ENCODE measurements at regions not wholly inside any gene's neighbourhood (a gene's known extent, or its start where the extent isn't known, plus 50 kb on each side); places are given as distances from the start of the nearest gene placed in this dataset.

DNA sequence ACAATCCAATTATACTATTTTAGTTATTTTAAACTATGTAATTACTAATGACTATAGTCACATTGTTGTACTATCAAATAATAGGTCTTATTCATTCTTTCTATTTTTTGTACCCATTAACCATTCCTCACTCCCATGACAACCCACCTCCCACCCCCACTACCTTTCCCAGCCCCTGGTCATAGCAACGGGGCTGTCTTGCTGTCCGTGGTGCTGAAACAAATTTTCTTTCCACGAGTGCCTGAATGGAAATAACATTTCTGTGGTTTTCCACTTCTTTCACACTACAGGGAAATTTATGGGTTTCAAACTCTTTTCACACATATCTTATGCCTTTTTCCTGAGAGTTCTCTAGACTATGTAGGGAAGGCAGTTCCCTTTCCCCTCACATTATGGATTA is 326.6 kb downstream of the PHKB start (continued):
- TF ChIP-seq, protein P1, sequence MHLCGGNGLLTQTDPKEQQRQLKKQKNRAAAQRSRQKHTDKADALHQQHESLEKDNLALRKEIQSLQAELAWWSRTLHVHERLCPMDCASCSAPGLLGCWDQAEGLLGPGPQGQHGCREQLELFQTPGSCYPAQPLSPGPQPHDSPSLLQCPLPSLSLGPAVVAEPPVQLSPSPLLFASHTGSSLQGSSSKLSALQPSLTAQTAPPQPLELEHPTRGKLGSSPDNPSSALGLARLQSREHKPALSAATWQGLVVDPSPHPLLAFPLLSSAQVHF (CRISPR knock-in tag; IDR thresholded peaks at IDR 0.05), result no peak
- TF ChIP-seq ZNF383 (CRISPR knock-in tag; IDR thresholded peaks at IDR 0.05; ENCODE audit: borderline replicate concordance) (no peak), YEATS4 (CRISPR knock-in tag; IDR thresholded peaks at IDR 0.05; ENCODE audit: borderline replicate concordance) (0 out of 2 replicates have a peak, but pooled peaks have one; percentile 23), MAZ (IDR thresholded peaks at IDR 0.05; ENCODE audit: borderline replicate concordance, low read depth, low read length) (no peak), MAZ (CRISPR knock-in tag; IDR thresholded peaks at IDR 0.05; ENCODE audit: low read depth) (no peak), AHR (CRISPR knock-in tag; IDR thresholded peaks at IDR 0.05) (no peak), ZNF737 (CRISPR knock-in tag; IDR thresholded peaks at IDR 0.05; ENCODE audit: borderline replicate concordance) (no peak), GTF3A (CRISPR knock-in tag; conservative IDR thresholded peaks at IDR 0.05) (no peak)
- TF ChIP-seq, protein P2, sequence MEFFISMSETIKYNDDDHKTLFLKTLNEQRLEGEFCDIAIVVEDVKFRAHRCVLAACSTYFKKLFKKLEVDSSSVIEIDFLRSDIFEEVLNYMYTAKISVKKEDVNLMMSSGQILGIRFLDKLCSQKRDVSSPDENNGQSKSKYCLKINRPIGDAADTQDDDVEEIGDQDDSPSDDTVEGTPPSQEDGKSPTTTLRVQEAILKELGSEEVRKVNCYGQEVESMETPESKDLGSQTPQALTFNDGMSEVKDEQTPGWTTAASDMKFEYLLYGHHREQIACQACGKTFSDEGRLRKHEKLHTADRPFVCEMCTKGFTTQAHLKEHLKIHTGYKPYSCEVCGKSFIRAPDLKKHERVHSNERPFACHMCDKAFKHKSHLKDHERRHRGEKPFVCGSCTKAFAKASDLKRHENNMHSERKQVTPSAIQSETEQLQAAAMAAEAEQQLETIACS (CRISPR knock-in tag; IDR thresholded peaks at IDR 0.05), result no peak
- TF ChIP-seq, protein P3, sequence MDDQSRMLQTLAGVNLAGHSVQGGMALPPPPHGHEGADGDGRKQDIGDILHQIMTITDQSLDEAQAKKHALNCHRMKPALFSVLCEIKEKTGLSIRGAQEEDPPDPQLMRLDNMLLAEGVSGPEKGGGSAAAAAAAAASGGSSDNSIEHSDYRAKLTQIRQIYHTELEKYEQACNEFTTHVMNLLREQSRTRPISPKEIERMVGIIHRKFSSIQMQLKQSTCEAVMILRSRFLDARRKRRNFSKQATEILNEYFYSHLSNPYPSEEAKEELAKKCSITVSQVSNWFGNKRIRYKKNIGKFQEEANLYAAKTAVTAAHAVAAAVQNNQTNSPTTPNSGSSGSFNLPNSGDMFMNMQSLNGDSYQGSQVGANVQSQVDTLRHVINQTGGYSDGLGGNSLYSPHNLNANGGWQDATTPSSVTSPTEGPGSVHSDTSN (CRISPR knock-in tag; IDR thresholded peaks at IDR 0.05; ENCODE audit: borderline replicate concordance), result no peak
- TF ChIP-seq, protein P4, sequence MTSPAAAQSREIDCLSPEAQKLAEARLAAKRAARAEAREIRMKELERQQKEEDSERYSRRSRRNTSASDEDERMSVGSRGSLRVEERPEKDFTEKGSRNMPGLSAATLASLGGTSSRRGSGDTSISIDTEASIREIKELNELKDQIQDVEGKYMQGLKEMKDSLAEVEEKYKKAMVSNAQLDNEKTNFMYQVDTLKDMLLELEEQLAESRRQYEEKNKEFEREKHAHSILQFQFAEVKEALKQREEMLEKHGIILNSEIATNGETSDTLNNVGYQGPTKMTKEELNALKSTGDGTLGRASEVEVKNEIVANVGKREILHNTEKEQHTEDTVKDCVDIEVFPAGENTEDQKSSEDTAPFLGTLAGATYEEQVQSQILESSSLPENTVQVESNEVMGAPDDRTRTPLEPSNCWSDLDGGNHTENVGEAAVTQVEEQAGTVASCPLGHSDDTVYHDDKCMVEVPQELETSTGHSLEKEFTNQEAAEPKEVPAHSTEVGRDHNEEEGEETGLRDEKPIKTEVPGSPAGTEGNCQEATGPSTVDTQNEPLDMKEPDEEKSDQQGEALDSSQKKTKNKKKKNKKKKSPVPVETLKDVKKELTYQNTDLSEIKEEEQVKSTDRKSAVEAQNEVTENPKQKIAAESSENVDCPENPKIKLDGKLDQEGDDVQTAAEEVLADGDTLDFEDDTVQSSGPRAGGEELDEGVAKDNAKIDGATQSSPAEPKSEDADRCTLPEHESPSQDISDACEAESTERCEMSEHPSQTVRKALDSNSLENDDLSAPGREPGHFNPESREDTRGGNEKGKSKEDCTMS (CRISPR knock-in tag; conservative IDR thresholded peaks at IDR 0.05), result no peak
- TF ChIP-seq, protein P5, sequence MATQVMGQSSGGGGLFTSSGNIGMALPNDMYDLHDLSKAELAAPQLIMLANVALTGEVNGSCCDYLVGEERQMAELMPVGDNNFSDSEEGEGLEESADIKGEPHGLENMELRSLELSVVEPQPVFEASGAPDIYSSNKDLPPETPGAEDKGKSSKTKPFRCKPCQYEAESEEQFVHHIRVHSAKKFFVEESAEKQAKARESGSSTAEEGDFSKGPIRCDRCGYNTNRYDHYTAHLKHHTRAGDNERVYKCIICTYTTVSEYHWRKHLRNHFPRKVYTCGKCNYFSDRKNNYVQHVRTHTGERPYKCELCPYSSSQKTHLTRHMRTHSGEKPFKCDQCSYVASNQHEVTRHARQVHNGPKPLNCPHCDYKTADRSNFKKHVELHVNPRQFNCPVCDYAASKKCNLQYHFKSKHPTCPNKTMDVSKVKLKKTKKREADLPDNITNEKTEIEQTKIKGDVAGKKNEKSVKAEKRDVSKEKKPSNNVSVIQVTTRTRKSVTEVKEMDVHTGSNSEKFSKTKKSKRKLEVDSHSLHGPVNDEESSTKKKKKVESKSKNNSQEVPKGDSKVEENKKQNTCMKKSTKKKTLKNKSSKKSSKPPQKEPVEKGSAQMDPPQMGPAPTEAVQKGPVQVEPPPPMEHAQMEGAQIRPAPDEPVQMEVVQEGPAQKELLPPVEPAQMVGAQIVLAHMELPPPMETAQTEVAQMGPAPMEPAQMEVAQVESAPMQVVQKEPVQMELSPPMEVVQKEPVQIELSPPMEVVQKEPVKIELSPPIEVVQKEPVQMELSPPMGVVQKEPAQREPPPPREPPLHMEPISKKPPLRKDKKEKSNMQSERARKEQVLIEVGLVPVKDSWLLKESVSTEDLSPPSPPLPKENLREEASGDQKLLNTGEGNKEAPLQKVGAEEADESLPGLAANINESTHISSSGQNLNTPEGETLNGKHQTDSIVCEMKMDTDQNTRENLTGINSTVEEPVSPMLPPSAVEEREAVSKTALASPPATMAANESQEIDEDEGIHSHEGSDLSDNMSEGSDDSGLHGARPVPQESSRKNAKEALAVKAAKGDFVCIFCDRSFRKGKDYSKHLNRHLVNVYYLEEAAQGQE (IDR thresholded peaks at IDR 0.05; ENCODE audit: borderline replicate concordance in 1 of 2, low read depth in 1 of 2, low read length in 2 of 2), result peak; percentile 62 to 95
- TF ChIP-seq, protein P6, sequence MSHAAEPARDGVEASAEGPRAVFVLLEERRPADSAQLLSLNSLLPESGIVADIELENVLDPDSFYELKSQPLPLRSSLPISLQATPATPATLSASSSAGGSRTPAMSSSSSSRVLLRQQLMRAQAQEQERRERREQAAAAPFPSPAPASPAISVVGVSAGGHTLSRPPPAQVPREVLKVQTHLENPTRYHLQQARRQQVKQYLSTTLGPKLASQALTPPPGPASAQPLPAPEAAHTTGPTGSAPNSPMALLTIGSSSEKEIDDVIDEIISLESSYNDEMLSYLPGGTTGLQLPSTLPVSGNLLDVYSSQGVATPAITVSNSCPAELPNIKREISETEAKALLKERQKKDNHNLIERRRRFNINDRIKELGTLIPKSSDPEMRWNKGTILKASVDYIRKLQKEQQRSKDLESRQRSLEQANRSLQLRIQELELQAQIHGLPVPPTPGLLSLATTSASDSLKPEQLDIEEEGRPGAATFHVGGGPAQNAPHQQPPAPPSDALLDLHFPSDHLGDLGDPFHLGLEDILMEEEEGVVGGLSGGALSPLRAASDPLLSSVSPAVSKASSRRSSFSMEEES (CRISPR knock-in tag; IDR thresholded peaks at IDR 0.05), result no peak
